GM12873 (cell line): ENCODE measurements at regions not wholly inside any gene's neighbourhood (a gene's known extent, or its start where the extent isn't known, plus 50 kb on each side); places are given as distances from the start of the nearest gene placed in this dataset.

Source experiments
- CTCF ChIP-seq: IDR thresholded peaks from 2 replicates; pipeline ENCODE4 v1.5.1; 2012; ENCODE audit warnings: low read depth, mild to moderate bottlenecking, moderate library complexity, low read length, control low read depth; ENCODE audit not compliant: insufficient read depth; ENCODE audit errors: missing control alignments

GRCh38 chr12:115183752-115184151, 499.8 kb upstream of the TBX3 start:
- TF ChIP-seq CTCF: no peak

- no peak for TF ChIP-seq CTCF
Observed at GRCh38 chr12:115177899-115178298, 493.9 kb upstream of the TBX3 start.

- no peak for TF ChIP-seq CTCF
Observed at GRCh38 chr12:115176741-115177400, 492.9 kb upstream of the TBX3 start.

- no peak for TF ChIP-seq CTCF
Observed at GRCh38 chr12:115174920-115175319, 490.9 kb upstream of the TBX3 start.

GRCh38 chr12:115172521-115172920, 488.5 kb upstream of the TBX3 start:
- TF ChIP-seq CTCF: no peak

- no peak for TF ChIP-seq CTCF
Observed at GRCh38 chr12:115169981-115170380, 486.0 kb upstream of the TBX3 start.

GRCh38 chr12:115166698-115167315, 482.8 kb upstream of the TBX3 start:
- no peak for TF ChIP-seq CTCF
